ENCODE measurements at regions not wholly inside any gene's neighbourhood (a gene's known extent, or its start where the extent isn't known, plus 50 kb on each side); places are given as distances from the start of the nearest gene placed in this dataset.

DNA sequence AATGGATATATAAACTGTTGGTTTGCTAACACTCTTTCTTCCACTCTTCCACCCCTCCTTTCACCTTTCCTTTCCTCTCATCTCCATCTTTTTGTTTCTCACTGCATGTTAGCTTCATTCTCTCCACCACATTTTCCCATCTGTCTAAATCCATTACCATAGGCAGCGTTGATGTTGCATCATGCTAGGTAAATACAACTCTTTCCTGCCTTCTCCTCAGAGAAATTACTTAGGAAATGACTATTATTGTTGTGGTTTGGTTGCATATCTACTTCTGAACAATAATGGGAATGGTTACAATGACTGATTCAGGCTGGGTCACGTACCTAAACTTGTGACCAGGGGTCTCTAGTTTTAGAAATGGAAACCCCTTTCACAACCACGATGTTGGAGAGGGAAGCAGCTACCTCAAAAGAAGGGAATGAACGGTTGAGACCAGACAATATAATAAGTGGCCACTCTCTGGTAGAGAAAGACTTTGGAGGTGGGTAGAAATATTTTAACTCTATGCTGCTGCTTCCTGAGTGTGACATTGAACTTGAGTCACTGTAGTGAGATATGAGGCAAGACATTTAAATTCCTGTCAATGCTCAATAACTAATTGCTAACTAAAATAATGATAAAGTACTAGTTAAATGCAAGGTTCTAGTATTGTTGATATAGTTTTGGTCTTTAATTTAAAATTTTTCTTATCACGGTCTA, 314.1 kb upstream of the TGFBR2 start:
- TF ChIP-seq POLR2A (IDR thresholded peaks at IDR 0.05; ENCODE audit: low read length): no peak
- no peak for TF ChIP-seq GATA1 (IDR thresholded peaks at IDR 0.05; ENCODE audit: low read depth, low read length)
